Caco-2 (cell line): ENCODE measurements at regions not wholly inside any gene's neighbourhood (a gene's known extent, or its start where the extent isn't known, plus 50 kb on each side); places are given as distances from the start of the nearest gene placed in this dataset.

ENCODE experiments used
- BruUV-seq: library from RNA; stranded (reverse); fragments of 400-500 nt; replicated peaks from 2 replicates; lab custom pipeline; 2021; lab: Mats Ljungman, UMichigan
- CTCF ChIA-PET: fragments of 300-600 bp; sonication (Branson Sonifier 250); formaldehyde crosslinking; loops from one replicate; lab custom pipeline; 2022; ENCODE audit warnings: antibody characterized with exemption; lab: Charles Lee
- POLR2A ChIA-PET: fragments of 300-600 bp; sonication (Branson Sonifier 250); formaldehyde crosslinking; loops from one replicate; lab custom pipeline; 2022; ENCODE audit warnings: antibody characterized with exemption; lab: Charles Lee
- DNase-seq, 2 experiments: peaks; one replicate each; pipeline versions ENCODE4 v3.0.0 to v3.0.0-alpha.2; 2020 to 2022
- H3K27me3 ChIP-seq: replicated peaks from 2 replicates; pipeline ENCODE4 v1.6.0; 2011; ENCODE audit warnings: low read length; ENCODE audit not compliant: control insufficient read depth, insufficient read depth
- H3K36me3 ChIP-seq: 2 replicates; pipeline ENCODE4 v1.5.1; 2011; ENCODE audit warnings: low read length; ENCODE audit not compliant: control insufficient read depth, insufficient read depth
- H3K4me1 ChIP-seq: fragments of 250-450 bp; sonication (Bioruptor Pico); 2 replicates; pipeline ENCODE4 v1.5.1; 2020; ENCODE audit warnings: mild to moderate bottlenecking
- H3K4me3 ChIP-seq: 2 replicates; pipeline ENCODE4 v1.5.1; 2011; ENCODE audit warnings: low read depth, mild to moderate bottlenecking, control low read depth, low read length
- H3K9me3 ChIP-seq: fragments of 250-450 bp; sonication (Bioruptor Pico); 2 replicates; pipeline ENCODE4 v1.5.1; 2020; ENCODE audit warnings: mild to moderate bottlenecking, moderate library complexity
- H3K27ac Mint-ChIP-seq: one replicate; pipeline ENCODE4 v1.8.0; 2022; ENCODE audit warnings: mixed read lengths; ENCODE audit not compliant: unreplicated experiment
- H3K27me3 Mint-ChIP-seq: one replicate; pipeline ENCODE4 v1.8.0; 2022; ENCODE audit warnings: mixed read lengths; ENCODE audit not compliant: insufficient read depth, unreplicated experiment
- H3K36me3 Mint-ChIP-seq: one replicate; pipeline ENCODE4 v1.8.0; 2022; ENCODE audit warnings: mild to moderate bottlenecking, mixed read lengths; ENCODE audit not compliant: insufficient read depth, unreplicated experiment
- H3K4me1 Mint-ChIP-seq: one replicate; pipeline ENCODE4 v1.8.0; 2022; ENCODE audit warnings: low read depth, mixed read lengths; ENCODE audit not compliant: unreplicated experiment
- H3K4me3 Mint-ChIP-seq: one replicate; pipeline ENCODE4 v1.8.0; 2022; ENCODE audit warnings: mild to moderate bottlenecking, moderate library complexity, mixed read lengths; ENCODE audit not compliant: unreplicated experiment
- H3K9me3 Mint-ChIP-seq: one replicate; pipeline ENCODE4 v1.8.0; 2022; ENCODE audit warnings: mixed read lengths; ENCODE audit not compliant: unreplicated experiment
- CTCF ChIP-seq, 2 experiments: fragments of 200-600 bp in 1 of 2; IDR thresholded peaks; 1 replicate in 1 of 2; 2 replicates in 1 of 2; pipeline versions ENCODE4 v1.5.1 to v1.8.0; 2011 to 2022; ENCODE audit warnings: antibody characterized with exemption in 1 of 2, control low read depth in 1 of 2, inconsistent platforms in 1 of 2, low read depth in 1 of 2, low read length in 1 of 2, mild to moderate bottlenecking in 1 of 2, moderate library complexity in 1 of 2; ENCODE audit not compliant: insufficient read depth in 1 of 2, severe bottlenecking in 1 of 2, unreplicated experiment in 1 of 2
- intact Hi-C: fragments of 100-400 bp; cut with micrococcal nuclease; formaldehyde crosslinking; loops from one replicate; pipeline ENCODE4 v1.10.0; 2022; ENCODE audit not compliant: unreplicated experiment

DNA sequence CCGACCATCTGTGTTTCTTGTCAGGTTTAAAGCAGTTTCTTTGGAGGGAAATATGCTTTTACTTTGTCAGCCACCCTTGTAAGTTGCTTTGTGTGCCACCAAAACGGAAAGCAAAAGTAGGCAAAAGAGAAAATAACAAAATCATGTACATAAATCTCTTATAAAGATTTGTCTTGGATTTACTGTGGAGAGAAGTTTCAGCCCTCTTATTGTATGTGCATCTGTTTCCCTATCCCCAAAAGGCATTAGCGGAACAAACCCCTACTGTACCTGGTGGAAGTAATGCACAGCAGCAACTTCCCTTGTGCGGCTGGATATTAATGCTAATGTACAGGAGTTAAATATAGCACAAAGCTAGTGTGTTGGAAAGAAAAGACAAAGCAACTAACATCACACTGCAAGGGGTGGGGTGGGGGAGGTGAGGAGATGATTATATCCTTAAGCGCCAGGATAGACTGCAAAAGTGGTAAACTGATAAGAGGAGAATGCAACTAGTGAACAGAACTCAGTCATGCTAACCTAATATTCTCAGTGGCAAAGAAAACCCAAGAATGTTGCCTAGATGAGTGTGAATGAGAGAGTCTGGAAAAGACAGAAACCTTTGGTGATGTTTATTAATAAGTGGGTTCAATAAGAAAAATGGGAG is 396.5 kb upstream of the MEF2C start:
- no peak for TF ChIP-seq CTCF (IDR thresholded peaks at IDR 0.05; ENCODE audit: insufficient read depth in 1 of 2, low read depth in 1 of 2, low read length in 1 of 2, severe bottlenecking in 1 of 2, unreplicated experiment in 1 of 2)
- H3K27me3 ChIP-seq = no peaks in the 10 kb centered on the region
- H3K36me3 ChIP-seq = no peaks in the 10 kb centered on the region
- Mint-ChIP-seq H3K36me3 (no peaks in the 10 kb centered on the region), H3K4me1 (peaks cover 25% of the 10 kb centered on the region), H3K4me3 (no peak overlapping the region), H3K9me3 (peaks cover 1% of the 10 kb centered on the region), H3K27me3 (peaks cover 3% of the 10 kb centered on the region), H3K27ac (no peak overlapping the region)
- CTCF ChIA-PET = no interaction called here
- intact Hi-C loops = loop anchor here (10.0 kb wide), 1 partner anchor 985 kb away; no protein-coding TSS in a partner anchor
- no peak overlapping the region for H3K4me3 ChIP-seq
- no TSS peak for BruUV-seq
- peaks cover 19% of the 10 kb centered on the region; the same call in 1 of the 2 replicates for H3K4me1 ChIP-seq
- DNase-seq = no peak
- POLR2A ChIA-PET = no interaction called here
- H3K9me3 ChIP-seq = no peaks in the 10 kb centered on the region

GRCh38 chr5:89277816-89278215 is 394.8 kb upstream of the MEF2C start:
- ChIA-PET CTCF (no interaction called here), POLR2A (no interaction called here)
- Histone ChIP-seq H3K4me3 (no peak overlapping the region), H3K9me3 (no peaks in the 10 kb centered on the region), H3K27me3 (no peaks in the 10 kb centered on the region), H3K4me1 (peaks cover 15% of the 10 kb centered on the region; the same call in 1 of the 2 replicates), H3K36me3 (no peaks in the 10 kb centered on the region)
- no peak for DNase-seq
- BruUV-seq = no TSS peak
- peaks cover 19% of the 10 kb centered on the region for H3K4me1 Mint-ChIP-seq
- intact Hi-C loops = loop anchor here (10.0 kb wide), 1 partner anchor 987 kb away; no protein-coding TSS in a partner anchor
- H3K27me3 Mint-ChIP-seq = peaks cover 3% of the 10 kb centered on the region
- H3K27ac Mint-ChIP-seq = no peak overlapping the region
- H3K4me3 Mint-ChIP-seq = no peak overlapping the region
- TF ChIP-seq CTCF (IDR thresholded peaks at IDR 0.05; ENCODE audit: insufficient read depth in 1 of 2, low read depth in 1 of 2, low read length in 1 of 2, severe bottlenecking in 1 of 2, unreplicated experiment in 1 of 2) = no peak
- H3K9me3 Mint-ChIP-seq = no peaks in the 10 kb centered on the region
- no peaks in the 10 kb centered on the region for H3K36me3 Mint-ChIP-seq

DNA sequence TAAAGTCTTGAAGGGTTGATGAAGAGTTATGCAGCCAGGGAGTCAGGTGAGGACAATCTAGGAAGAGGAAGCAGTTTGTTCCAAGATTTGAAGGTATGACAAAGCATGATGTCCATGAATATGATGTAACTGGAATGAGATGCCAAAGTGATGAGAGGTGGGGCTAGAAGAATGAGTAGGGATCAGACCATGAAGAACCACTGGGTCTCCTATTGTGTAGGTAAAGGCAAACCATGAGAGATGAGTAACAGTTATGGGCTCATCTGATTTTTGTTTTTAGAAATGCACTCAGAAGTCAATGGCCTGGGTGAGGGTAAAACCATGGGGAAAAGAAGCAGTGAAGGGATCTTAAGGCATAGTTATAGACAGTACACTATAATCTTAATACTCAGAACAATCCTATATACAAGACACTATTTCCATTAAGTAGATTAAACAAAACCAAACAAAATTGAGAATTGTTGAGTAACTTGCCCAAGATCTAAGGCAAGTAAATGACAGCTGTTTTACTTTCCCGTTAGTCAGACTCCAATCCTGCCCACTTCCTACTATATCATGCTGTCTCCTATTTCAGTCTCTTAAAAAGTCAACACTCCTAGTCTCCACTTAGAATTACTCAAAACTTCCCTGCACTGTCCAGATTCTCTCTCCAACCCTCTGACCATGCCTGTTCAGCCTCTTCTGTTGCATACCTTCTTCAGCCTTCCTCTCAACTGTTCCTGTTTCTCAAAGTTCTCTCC is 393.8 kb upstream of the MEF2C start:
- BruUV-seq = no TSS peak
- H3K9me3 Mint-ChIP-seq = no peaks in the 10 kb centered on the region
- no peak overlapping the region for H3K4me3 Mint-ChIP-seq
- H3K4me1 Mint-ChIP-seq = peaks cover 13% of the 10 kb centered on the region
- Histone ChIP-seq H3K4me1 (peaks cover 4% of the 10 kb centered on the region; the same call in 1 of the 2 replicates), H3K36me3 (no peaks in the 10 kb centered on the region), H3K9me3 (no peaks in the 10 kb centered on the region), H3K27me3 (no peaks in the 10 kb centered on the region), H3K4me3 (no peak overlapping the region)
- DNase-seq = no peak
- ChIA-PET CTCF (no interaction called here), POLR2A (no interaction called here)
- no peak overlapping the region for H3K27ac Mint-ChIP-seq
- intact Hi-C loops = loop anchor here (10.0 kb wide), 1 partner anchor 988 kb away; no protein-coding TSS in a partner anchor
- no peak for TF ChIP-seq CTCF (IDR thresholded peaks at IDR 0.05; ENCODE audit: insufficient read depth in 1 of 2, low read depth in 1 of 2, low read length in 1 of 2, severe bottlenecking in 1 of 2, unreplicated experiment in 1 of 2)
- H3K27me3 Mint-ChIP-seq = peaks cover 3% of the 10 kb centered on the region
- H3K36me3 Mint-ChIP-seq = no peaks in the 10 kb centered on the region
